CD4-positive, alpha-beta T cell treated with Interferon alpha-2 for 1 hour (primary cell): ENCODE measurements at regions not wholly inside any gene's neighbourhood (a gene's known extent, or its start where the extent isn't known, plus 50 kb on each side); places are given as distances from the start of the nearest gene placed in this dataset.
"Not testable (repeated sequence)": the region's sequence is repeated elsewhere in the genome, so short reads cannot be mapped to it uniquely, and the experiment has no call there.

Experiments
- DNase-seq, 2 donors: peaks; one replicate each; pipeline ENCODE4 v3.0.0-alpha.2; 2020 to 2022

- DNase-seq: no peak
Observed at GRCh38 chr9:86515221-86515620, 161.0 kb upstream of the TUT7 start.

GRCh38 chr9:86513429-86513828, 159.2 kb upstream of the TUT7 start:
- DNase-seq: no peak

- DNase-seq: no peak
Observed at GRCh38 chr9:86512929-86513328, 158.7 kb upstream of the TUT7 start.

GRCh38 chr9:86511614-86512360, 157.6 kb upstream of the TUT7 start:
- no peak for DNase-seq

GRCh38 chr9:86508208-86508903, 154.1 kb upstream of the TUT7 start:
- no peak for DNase-seq

GRCh38 chr9:86507212-86507630, 153.0 kb upstream of the TUT7 start:
- no peak for DNase-seq

GRCh38 chr9:86503942-86504341, 149.7 kb upstream of the TUT7 start:
- DNase-seq: no peak

- DNase-seq: no peak
Observed at GRCh38 chr9:86503314-86503713, 149.1 kb upstream of the TUT7 start.

- no peak for DNase-seq
Observed at GRCh38 chr9:86500667-86501435, 146.6 kb upstream of the TUT7 start.

GRCh38 chr9:86500031-86500430, 145.8 kb upstream of the TUT7 start:
- DNase-seq: no peak

GRCh38 chr9:86494644-86495111, 140.5 kb upstream of the TUT7 start:
- no peak for DNase-seq

GRCh38 chr9:86491468-86492266, 137.5 kb upstream of the TUT7 start:
- DNase-seq: no peak

- DNase-seq: no peak
Observed at GRCh38 chr9:86488794-86489193, 134.6 kb upstream of the TUT7 start.

GRCh38 chr9:86488345-86488744, 134.1 kb upstream of the TUT7 start:
- DNase-seq: no peak

GRCh38 chr9:86487838-86488233, 133.6 kb upstream of the TUT7 start:
- no peak for DNase-seq

- DNase-seq: peak in 1 of 2 donors; percentile 14
Observed at GRCh38 chr9:86486891-86487837, 133.0 kb upstream of the TUT7 start.

- peak in 1 of 2 donors; percentile 4 for DNase-seq
Observed at GRCh38 chr9:86485359-86485758, 131.1 kb upstream of the TUT7 start.

GRCh38 chr9:86483496-86483895, 129.3 kb upstream of the TUT7 start:
- no peak for DNase-seq

GRCh38 chr9:86481466-86481865, 127.3 kb upstream of the TUT7 start:
- no peak for DNase-seq

- not testable (repeated sequence) for DNase-seq
Observed at GRCh38 chr9:86475255-86475654, 121.0 kb upstream of the TUT7 start.

- DNase-seq: no peak
Observed at GRCh38 chr9:86471171-86471815, 117.1 kb upstream of the TUT7 start.
